HG03354 (cell line): ENCODE measurements at regions not wholly inside any gene's neighbourhood (a gene's known extent, or its start where the extent isn't known, plus 50 kb on each side); places are given as distances from the start of the nearest gene placed in this dataset.
"Not testable (repeated sequence)": the region's sequence is repeated elsewhere in the genome, so short reads cannot be mapped to it uniquely, and the experiment has no call there.

ENCODE experiments used
- ATAC-seq: cut with Tn5 transposase; IDR thresholded peaks from one replicate; pipeline ENCODE4 v1.9.1; 2021; ENCODE audit warnings: mild to moderate bottlenecking; ENCODE audit not compliant: unreplicated experiment, poor library complexity, severe bottlenecking

DNA sequence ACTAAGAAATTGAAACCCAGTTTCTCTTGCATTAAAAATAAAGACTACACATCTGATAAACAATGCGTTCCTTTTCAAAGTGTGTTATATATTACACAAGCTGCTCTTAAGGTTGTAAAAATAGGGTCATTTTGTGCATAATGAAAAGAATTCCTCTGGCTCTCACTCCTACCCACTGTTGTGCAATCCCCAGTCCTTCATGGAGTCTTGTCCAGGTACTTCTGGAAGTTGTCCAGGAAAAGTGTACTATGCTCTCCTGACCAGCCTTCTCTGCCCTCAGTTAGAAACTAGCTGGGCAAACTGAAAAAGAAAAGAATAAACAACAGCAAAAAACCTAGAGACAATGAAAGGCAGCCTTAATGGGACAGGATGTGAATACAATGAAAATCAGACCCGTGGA is 345.5 kb upstream of the PAPPA start:
- no peak for ATAC-seq

DNA sequence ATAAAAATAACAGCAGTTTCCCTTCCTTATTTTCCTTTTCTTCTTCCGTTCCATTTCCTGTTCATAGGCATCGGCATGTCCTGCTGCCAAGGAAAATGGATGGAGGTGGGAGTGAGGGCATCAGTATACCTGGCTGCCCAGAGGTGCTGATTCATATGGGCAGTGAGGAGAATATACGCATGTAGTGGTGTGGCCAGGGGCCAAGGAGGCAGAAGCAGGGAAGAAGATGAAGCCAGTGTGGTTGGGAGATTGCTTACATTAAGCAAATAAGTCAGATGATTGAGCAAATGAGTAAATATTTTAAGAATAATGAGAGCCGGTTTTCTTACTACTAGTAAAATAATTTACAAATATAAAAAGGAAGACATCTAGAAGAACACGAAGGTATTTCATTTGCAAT is 344.9 kb upstream of the PAPPA start:
- ATAC-seq = no peak

GRCh38 chr9:115810166-115810565 is 343.4 kb upstream of the PAPPA start:
- no peak for ATAC-seq

GRCh38 chr9:115814081-115814480 is 339.5 kb upstream of the PAPPA start:
- ATAC-seq = no peak

GRCh38 chr9:115815786-115816185 is 337.8 kb upstream of the PAPPA start:
- ATAC-seq = no peak

DNA sequence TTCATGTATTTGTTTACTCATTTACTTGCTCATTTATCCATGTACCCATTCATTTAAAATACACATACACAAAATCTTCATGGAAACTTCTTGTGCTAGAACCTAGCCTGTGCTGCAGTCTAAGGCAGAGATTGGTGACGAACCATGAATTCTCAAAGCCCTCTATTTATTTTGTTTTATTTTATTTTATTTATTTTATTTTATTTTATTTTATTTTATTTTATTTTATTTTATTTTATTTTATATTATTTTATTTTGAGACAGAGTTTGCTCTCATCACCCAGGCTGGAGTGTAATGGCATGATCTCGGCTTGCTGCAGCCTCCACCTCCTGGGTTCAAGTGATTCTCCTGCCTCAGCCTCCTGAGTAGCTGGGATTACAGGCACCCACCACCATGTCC is 334.9 kb upstream of the PAPPA start:
- not testable (repeated sequence) for ATAC-seq

GRCh38 chr9:115832031-115832430 is 321.6 kb upstream of the PAPPA start:
- no peak for ATAC-seq

- ATAC-seq = no peak
Observed at GRCh38 chr9:115837618-115838017, 316.0 kb upstream of the PAPPA start.

- ATAC-seq = no peak
Observed at GRCh38 chr9:115838417-115838816, 315.2 kb upstream of the PAPPA start.

- not testable (repeated sequence) for ATAC-seq
Observed at GRCh38 chr9:115844433-115844832, 309.2 kb upstream of the PAPPA start.

DNA sequence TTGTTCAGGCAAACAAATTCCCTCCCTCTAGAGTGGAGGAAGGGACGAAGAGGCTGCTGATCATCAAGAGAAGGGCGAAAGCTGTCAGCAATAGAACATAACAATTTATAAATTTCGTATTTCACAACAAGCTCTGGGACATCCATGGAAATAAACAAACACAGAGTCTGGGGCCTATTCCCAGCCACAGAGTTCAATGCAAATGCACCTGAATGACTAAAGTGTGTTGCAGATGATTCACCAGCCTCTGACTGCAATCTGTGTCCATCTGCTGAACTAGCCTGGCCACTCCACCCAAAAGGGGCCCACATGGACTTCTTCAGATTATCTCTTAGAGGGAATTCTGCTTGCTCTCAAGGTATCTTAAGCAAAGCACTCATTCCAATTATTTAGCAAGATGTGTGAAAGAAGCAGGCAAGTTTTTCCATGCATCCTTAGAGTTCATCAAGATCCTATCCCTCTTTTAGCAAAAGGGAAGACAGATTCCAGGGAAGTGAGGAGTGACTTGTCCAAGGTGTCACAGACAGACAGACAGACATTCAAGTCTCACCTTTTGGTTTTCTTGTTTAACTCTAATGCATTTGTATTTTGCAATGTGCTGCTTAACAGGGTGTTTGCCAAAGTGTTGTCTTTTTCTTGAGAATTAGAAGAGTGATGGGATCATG is 307.8 kb upstream of the PAPPA start:
- no peak for ATAC-seq

- ATAC-seq = no peak
Observed at GRCh38 chr9:115847216-115847615, 306.4 kb upstream of the PAPPA start.

- peak; percentile 66 for ATAC-seq
Observed at GRCh38 chr9:115849679-115850412, 303.7 kb upstream of the PAPPA start.

GRCh38 chr9:115850548-115851304 is 302.9 kb upstream of the PAPPA start:
- no peak for ATAC-seq

- no peak for ATAC-seq
Observed at GRCh38 chr9:115855458-115856133, 298.0 kb upstream of the PAPPA start.

DNA sequence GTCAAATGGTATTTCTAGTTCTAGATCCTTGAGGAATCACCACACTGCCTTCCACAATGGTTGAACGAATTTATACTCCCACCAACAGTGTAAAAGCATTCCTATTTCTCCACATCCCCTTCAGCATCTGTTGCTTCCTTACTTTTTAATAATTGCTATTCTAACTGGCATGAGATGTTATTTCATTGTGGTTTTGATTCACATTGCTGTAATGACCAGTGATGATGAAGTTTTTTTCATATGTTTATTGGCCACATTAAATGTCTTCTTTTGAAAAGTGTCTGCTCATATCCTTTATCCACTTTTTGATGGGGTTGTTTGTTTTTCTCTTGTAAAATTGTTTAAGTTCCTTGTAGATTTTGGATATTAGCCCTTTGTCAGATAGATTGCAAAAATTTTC is 295.2 kb upstream of the PAPPA start:
- ATAC-seq = not testable (repeated sequence)

DNA sequence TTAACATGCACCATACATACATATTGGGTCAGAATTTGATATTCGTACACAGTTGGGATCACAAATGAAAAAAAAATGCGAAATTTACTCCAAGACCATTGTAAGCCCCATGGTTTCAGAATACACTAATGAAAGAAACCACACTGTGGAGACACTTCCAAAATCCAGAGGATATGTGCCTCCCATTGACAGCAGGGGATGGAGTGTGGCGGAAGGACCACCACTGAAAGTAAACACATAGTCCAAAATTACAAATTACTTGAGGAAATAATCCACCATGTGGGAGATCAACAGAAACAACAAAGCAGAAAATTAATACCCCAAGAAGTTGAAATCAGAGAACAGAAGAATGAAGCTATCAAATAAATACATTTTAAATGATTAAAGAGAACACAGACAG is 291.6 kb upstream of the PAPPA start:
- no peak for ATAC-seq

DNA sequence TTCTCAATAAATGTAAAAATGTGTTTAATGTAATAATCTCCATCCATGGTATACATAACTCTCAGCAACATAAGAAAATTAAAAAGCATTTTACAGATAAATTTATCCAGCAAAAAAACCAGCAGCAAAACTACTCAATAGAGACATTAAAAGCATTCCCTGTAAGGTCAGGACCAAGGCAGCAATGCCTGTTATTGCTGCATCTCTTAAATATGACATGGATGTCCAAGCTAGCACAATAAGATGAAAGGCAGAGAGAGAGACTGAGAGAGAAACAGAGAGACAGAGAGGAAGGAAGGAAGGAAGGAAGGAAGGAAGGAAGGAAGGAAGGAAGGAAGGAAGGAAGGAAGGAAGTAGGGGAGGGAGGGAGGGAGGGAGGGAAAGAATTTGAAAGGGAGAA is 289.0 kb upstream of the PAPPA start:
- ATAC-seq = no peak

- no peak for ATAC-seq
Observed at GRCh38 chr9:115867326-115867725, 286.3 kb upstream of the PAPPA start.

- ATAC-seq = no peak
Observed at GRCh38 chr9:115877852-115878438, 275.6 kb upstream of the PAPPA start.
